ENCODE measurements at regions not wholly inside any gene's neighbourhood (a gene's known extent, or its start where the extent isn't known, plus 50 kb on each side); places are given as distances from the start of the nearest gene placed in this dataset.

GRCh38 chr3:99212969-99213368 lies 311.5 kb upstream of the DCBLD2 start:
- H3K9ac ChIP-seq (ENCODE audit: insufficient read depth, low read depth, low read length) = no peak overlapping the region
- H2AFZ ChIP-seq (ENCODE audit: low read length) = no peak overlapping the region
- DNase-seq (ENCODE audit: low spot score) = no peak
- 3% methylated on average over 1 of the region's 1 CpG for WGBS (ENCODE audit: low lambda C conversion rate)
- H3K9me3 ChIP-seq (ENCODE audit: low read length) = no peaks in the 10 kb centered on the region
- CTCF ChIA-PET (ENCODE audit: low intra/inter-chr PET ratio, low total read pairs) = no interaction called here
- no peaks in the 10 kb centered on the region for H3K4me1 ChIP-seq (ENCODE audit: insufficient read depth, low read length)
- POLR2A ChIA-PET = no interaction called here
- in situ Hi-C loops (cut with HindIII; ENCODE audit: extremely low pct_ligation_motif_present, low pct_unique_long_range_greater_than_20kb) (no loop called here), intact Hi-C loops (cut with micrococcal nuclease; ENCODE audit: unreplicated experiment) (no loop called here)
- no peak for ATAC-seq
- H3K27ac ChIP-seq (ENCODE audit: extremely low read length, insufficient read depth, low read length) = no peak overlapping the region
- H3K36me3 ChIP-seq (replicated peaks in 1 of 2; ENCODE audit: control insufficient read depth in 1 of 2, insufficient read depth in 2 of 2, low read length in 2 of 2) = no peaks in the 10 kb centered on the region
- H3K27me3 ChIP-seq (ENCODE audit: control insufficient read depth in 1 of 2, insufficient read depth in 2 of 2, low read length in 2 of 2) = no peaks in the 10 kb centered on the region
- H3K4me2 ChIP-seq (ENCODE audit: low read depth, low read length) = no peak overlapping the region
- no peaks in the 10 kb centered on the region for H4K20me1 ChIP-seq (ENCODE audit: insufficient read depth, low read length)
- no peak for FAIRE-seq
- no TSS peak for BruUV-seq (replicated peaks)
- TF ChIP-seq RARA (CRISPR knock-in tag; IDR thresholded peaks at IDR 0.05) = no peak
- TF ChIP-seq, protein P1, sequence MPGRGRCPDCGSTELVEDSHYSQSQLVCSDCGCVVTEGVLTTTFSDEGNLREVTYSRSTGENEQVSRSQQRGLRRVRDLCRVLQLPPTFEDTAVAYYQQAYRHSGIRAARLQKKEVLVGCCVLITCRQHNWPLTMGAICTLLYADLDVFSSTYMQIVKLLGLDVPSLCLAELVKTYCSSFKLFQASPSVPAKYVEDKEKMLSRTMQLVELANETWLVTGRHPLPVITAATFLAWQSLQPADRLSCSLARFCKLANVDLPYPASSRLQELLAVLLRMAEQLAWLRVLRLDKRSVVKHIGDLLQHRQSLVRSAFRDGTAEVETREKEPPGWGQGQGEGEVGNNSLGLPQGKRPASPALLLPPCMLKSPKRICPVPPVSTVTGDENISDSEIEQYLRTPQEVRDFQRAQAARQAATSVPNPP (CRISPR knock-in tag; IDR thresholded peaks at IDR 0.05) = no peak
- TF ChIP-seq, protein P2, sequence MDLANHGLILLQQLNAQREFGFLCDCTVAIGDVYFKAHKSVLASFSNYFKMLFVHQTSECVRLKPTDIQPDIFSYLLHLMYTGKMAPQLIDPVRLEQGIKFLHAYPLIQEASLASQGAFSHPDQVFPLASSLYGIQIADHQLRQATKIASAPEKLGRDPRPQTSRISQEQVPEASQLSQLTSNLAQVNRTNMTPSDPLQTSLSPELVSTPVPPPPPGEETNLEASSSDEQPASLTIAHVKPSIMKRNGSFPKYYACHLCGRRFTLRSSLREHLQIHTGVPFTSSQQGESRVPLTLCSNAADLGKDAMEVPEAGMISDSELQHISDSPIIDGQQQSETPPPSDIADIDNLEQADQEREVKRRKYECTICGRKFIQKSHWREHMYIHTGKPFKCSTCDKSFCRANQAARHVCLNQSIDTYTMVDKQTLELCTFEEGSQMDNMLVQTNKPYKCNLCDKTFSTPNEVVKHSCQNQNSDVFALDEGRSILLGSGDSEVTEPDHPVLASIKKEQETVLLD (CRISPR knock-in tag; IDR thresholded peaks at IDR 0.05; ENCODE audit: low read depth) = no peak
- no peak for TF ChIP-seq ZFP1 (CRISPR knock-in tag; IDR thresholded peaks at IDR 0.05)
- no peak for TF ChIP-seq SIN3A (IDR thresholded peaks at IDR 0.05; ENCODE audit: borderline replicate concordance, low read depth, low read length)
- TF ChIP-seq ZNF335 (CRISPR knock-in tag; IDR thresholded peaks at IDR 0.05) = no peak
- no peak for TF ChIP-seq XRCC5 (optimal IDR thresholded peaks at IDR 0.05; ENCODE audit: low read length)
- TF ChIP-seq ZFYVE20 (CRISPR knock-in tag; IDR thresholded peaks at IDR 0.05; ENCODE audit: borderline replicate concordance, low read depth) = no peak
- no peak for TF ChIP-seq ZNF431 (CRISPR knock-in tag; IDR thresholded peaks at IDR 0.05; ENCODE audit: borderline replicate concordance, low read depth)
- no peak for TF ChIP-seq TRIM24 (CRISPR knock-in tag; IDR thresholded peaks at IDR 0.05)
- TF ChIP-seq, protein P3, sequence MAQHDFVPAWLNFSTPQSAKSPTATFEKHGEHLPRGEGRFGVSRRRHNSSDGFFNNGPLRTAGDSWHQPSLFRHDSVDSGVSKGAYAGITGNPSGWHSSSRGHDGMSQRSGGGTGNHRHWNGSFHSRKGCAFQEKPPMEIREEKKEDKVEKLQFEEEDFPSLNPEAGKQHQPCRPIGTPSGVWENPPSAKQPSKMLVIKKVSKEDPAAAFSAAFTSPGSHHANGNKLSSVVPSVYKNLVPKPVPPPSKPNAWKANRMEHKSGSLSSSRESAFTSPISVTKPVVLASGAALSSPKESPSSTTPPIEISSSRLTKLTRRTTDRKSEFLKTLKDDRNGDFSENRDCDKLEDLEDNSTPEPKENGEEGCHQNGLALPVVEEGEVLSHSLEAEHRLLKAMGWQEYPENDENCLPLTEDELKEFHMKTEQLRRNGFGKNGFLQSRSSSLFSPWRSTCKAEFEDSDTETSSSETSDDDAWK (CRISPR knock-in tag; IDR thresholded peaks at IDR 0.05) = no peak
- TF ChIP-seq, protein P4, sequence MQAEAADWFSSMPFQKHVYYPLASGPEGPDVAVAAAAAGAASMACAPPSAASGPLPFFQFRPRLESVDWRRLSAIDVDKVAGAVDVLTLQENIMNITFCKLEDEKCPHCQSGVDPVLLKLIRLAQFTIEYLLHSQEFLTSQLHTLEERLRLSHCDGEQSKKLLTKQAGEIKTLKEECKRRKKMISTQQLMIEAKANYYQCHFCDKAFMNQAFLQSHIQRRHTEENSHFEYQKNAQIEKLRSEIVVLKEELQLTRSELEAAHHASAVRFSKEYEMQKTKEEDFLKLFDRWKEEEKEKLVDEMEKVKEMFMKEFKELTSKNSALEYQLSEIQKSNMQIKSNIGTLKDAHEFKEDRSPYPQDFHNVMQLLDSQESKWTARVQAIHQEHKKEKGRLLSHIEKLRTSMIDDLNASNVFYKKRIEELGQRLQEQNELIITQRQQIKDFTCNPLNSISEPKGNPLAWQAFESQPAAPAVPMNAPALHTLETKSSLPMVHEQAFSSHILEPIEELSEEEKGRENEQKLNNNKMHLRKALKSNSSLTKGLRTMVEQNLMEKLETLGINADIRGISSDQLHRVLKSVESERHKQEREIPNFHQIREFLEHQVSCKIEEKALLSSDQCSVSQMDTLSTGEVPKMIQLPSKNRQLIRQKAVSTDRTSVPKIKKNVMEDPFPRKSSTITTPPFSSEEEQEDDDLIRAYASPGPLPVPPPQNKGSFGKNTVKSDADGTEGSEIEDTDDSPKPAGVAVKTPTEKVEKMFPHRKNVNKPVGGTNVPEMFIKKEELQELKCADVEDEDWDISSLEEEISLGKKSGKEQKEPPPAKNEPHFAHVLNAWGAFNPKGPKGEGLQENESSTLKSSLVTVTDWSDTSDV (CRISPR knock-in tag; IDR thresholded peaks at IDR 0.05) = no peak
- TF ChIP-seq SP140L (CRISPR knock-in tag; IDR thresholded peaks at IDR 0.05; ENCODE audit: borderline replicate concordance) = no peak
- TF ChIP-seq NFE2L1 (CRISPR knock-in tag; IDR thresholded peaks at IDR 0.05; ENCODE audit: borderline replicate concordance) = no peak
- TF ChIP-seq E2F1 (CRISPR knock-in tag; IDR thresholded peaks at IDR 0.05) = no peak
- TF ChIP-seq, protein P5, sequence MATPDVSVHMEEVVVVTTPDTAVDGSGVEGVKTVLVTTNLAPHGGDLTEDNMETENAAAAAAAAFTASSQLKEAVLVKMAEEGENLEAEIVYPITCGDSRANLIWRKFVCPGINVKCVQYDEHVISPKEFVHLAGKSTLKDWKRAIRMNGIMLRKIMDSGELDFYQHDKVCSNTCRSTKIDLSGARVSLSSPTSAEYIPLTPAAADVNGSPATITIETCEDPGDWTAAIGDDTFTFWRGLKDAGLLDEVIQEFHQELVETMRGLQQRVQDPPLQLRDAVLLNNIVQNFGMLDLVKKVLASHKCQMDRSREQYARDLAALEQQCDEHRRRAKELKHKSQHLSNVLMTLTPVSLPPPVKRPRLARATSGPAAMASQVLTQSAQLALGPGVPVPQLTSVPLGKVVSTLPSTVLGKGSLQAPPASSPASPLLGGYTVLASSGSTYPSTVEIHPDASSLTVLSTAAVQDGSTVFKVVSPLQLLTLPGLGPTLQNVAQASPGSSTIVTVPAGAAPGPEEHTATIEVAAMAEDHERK (CRISPR knock-in tag; IDR thresholded peaks at IDR 0.05; ENCODE audit: low read depth) = no peak
- TF ChIP-seq ZFP36 (IDR thresholded peaks at IDR 0.05; ENCODE audit: borderline replicate concordance, low read depth, low read length, partially characterized antibody) = no peak
- H3K4me3 ChIP-seq (replicated peaks in 1 of 3; ENCODE audit: insufficient read depth in 1 of 3, low read depth in 2 of 3, low read length in 3 of 3) = no peak overlapping the region
- no peaks in the 10 kb centered on the region for H3K79me2 ChIP-seq (ENCODE audit: insufficient read depth, low read length)

Measured in HepG2 (cell line).